ENCODE measurements at regions not wholly inside any gene's neighbourhood (a gene's known extent, or its start where the extent isn't known, plus 50 kb on each side); places are given as distances from the start of the nearest gene placed in this dataset.

DNA sequence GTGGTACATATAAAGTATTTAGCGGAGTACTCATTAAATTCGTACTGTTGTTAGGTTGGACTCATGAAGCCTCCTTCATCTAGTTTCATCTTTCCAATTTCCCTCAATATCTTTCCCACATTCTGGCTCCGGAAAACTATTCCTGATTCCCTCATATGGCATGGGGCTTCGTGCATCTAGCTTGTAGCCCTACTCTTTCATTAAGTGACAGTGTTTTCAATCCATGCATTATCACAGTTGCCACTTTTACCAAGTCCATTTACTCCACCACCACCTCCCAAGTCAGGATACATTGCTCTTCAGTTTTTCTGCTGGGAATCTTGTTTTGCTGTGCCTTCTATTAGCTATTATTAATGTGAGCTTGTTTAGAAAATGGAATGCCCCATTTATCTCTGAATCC, 1032.1 kb upstream of the RBFOX1 start:
- TF ChIP-seq, protein P1, sequence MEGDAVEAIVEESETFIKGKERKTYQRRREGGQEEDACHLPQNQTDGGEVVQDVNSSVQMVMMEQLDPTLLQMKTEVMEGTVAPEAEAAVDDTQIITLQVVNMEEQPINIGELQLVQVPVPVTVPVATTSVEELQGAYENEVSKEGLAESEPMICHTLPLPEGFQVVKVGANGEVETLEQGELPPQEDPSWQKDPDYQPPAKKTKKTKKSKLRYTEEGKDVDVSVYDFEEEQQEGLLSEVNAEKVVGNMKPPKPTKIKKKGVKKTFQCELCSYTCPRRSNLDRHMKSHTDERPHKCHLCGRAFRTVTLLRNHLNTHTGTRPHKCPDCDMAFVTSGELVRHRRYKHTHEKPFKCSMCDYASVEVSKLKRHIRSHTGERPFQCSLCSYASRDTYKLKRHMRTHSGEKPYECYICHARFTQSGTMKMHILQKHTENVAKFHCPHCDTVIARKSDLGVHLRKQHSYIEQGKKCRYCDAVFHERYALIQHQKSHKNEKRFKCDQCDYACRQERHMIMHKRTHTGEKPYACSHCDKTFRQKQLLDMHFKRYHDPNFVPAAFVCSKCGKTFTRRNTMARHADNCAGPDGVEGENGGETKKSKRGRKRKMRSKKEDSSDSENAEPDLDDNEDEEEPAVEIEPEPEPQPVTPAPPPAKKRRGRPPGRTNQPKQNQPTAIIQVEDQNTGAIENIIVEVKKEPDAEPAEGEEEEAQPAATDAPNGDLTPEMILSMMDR (conservative IDR thresholded peaks at IDR 0.05; ENCODE audit: low read depth, low read length) = no peak
- no peak overlapping the region for H3K4me3 ChIP-seq (ENCODE audit: low read length)
- DNase-seq (ENCODE audit: low read depth) = no peak

DNA sequence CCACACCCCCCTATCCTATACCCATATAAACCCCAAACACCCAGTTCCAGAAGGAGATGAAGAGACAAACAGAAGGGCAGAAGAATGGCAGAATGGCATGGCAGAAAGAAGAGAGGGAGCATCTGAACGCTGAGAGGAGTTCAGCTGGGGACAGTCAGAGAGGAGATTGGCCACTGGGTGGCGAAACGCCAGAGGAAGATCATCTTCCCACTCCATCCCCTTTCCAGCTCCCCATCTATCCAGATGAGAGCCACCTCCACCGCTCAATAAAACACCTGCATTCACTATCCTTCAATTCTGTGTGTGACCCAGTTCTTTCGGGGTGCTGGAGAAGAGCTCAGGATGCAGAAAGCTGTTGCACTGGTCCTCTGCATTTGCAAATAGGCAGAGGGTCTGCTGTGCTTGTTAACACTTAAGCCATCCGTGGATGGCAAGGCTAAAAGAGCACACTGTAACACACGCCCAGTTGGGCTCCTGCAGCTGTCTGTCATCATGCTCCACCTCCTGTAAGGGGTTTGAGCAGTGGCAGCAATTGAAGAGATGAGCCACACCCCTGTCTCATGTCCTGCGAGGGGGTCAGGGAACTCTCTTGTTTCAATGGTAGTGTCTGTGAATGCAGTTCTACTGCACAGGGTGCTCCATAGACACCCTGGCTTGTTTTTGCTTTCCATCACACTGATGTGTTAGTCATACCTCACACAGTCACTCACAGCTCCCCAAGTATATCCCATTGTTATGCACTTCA, 1034.8 kb upstream of the RBFOX1 start:
- TF ChIP-seq, protein P1 (conservative IDR thresholded peaks at IDR 0.05; ENCODE audit: low read depth, low read length) = no peak
- H3K4me3 ChIP-seq (ENCODE audit: low read length) = no peak overlapping the region
- no peak for DNase-seq (ENCODE audit: low read depth)

- no peak overlapping the region for H3K4me3 ChIP-seq (ENCODE audit: low read length)
- TF ChIP-seq, protein P1 (conservative IDR thresholded peaks at IDR 0.05; ENCODE audit: low read depth, low read length) = no peak
- no peak for DNase-seq (ENCODE audit: low read depth)
These were observed 1046.5 kb upstream of the RBFOX1 start for GRCh38 chr16:6286176-6286575.

DNA sequence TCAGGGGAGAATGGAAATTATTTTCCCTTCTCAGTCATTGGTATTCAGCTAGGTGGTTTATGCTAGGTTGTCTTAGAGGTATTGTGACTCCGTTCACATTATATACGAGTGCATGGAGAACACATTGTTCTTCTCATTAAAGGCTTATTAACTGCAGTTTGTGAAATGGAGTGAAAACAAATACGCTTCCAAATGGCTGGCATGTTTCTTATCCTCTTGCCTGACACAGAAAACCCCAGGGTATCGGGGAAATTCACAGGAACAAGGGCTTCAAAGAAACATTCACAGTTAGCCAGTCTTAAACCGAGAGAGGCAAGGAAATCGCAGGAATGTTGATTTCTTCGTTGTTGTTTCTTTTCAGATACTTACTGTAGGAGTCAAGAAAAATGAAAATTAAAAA, 1047.9 kb upstream of the RBFOX1 start:
- no peak overlapping the region for H3K4me3 ChIP-seq (ENCODE audit: low read length)
- no peak for DNase-seq (ENCODE audit: low read depth)
- TF ChIP-seq, protein P1 (conservative IDR thresholded peaks at IDR 0.05; ENCODE audit: low read depth, low read length) = no peak

DNA sequence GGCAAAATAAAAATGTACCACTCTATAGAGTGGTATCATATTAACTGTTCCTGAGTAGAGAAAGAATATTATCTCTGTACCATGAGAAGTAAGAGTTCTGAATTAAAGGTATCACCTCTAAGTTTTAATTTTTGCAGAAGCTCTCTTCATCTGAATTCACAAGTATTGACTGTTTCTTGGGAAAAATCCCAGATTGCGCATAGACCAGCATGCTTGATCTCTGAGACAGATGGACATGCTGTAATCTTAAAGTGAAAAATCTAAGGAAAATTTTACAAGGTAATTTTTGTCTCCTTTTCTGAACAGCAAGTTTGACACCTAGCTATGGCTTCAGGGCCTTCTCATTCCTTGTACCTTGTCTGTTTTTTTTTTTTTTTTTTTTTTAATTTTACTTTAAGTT, 1050.7 kb upstream of the RBFOX1 start:
- TF ChIP-seq, protein P1 (conservative IDR thresholded peaks at IDR 0.05; ENCODE audit: low read depth, low read length) = no peak
- no peak overlapping the region for H3K4me3 ChIP-seq (ENCODE audit: low read length)
- DNase-seq (ENCODE audit: low read depth) = no peak

DNA sequence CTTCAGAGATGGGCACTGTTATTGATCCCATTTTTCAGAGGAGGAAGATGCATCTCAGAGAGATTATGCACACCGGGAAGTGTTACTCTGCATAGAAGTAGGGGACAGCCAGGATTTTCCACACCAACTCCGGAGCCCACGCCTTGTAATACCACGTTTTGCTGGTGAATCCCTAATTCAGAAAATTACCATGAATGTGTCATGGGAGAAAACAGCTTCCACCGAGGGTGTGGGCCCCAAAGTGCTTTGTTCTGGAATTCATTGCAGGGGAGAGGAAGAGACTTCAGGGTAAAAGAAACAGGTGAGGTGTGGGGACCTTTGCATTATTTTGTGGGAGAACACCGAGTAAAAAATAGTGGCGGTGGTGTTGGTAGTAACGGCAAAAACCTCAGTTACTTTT, 1051.4 kb upstream of the RBFOX1 start:
- H3K4me3 ChIP-seq (ENCODE audit: low read length) = no peak overlapping the region
- TF ChIP-seq, protein P1 (conservative IDR thresholded peaks at IDR 0.05; ENCODE audit: low read depth, low read length) = no peak
- no peak for DNase-seq (ENCODE audit: low read depth)

GRCh38 chr16:6280055-6280454, 1052.6 kb upstream of the RBFOX1 start:
- TF ChIP-seq, protein P1 (conservative IDR thresholded peaks at IDR 0.05; ENCODE audit: low read depth, low read length) = no peak
- DNase-seq (ENCODE audit: low read depth) = no peak
- no peak overlapping the region for H3K4me3 ChIP-seq (ENCODE audit: low read length)
